ENCODE measurements at regions not wholly inside any gene's neighbourhood (a gene's known extent, or its start where the extent isn't known, plus 50 kb on each side); places are given as distances from the start of the nearest gene placed in this dataset.

DNA sequence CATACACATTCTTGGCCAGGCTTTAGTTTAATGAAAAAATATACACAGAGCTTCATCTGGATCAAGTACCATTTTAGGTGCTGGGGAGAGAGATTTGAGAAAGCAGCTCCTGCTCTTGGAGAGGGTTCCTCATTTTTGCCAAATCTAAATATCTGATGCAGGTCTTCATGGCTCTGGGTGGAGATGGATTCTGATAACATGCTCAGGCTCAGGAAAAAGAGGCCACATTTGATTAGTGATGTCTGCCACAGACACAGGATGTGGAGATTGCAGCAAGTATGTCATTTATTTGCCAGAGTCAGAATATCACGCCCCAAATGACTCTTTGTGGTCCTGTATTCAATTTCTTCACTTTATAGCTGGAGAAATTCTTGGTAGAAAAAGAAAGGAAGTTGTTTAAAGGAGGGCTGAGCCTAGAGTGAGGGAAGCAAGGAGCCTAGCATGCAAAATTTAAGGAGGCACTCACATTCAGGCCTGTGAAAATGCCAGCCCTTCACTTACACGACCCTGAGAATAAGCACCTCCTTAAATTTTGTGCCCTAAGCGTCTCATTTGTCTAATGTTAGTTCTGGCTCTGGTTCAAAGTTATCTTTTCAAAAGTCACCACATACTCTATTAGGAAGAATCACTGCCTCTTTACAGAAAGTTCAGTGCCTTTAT is 492.9 kb upstream of the TBX3 start:
- CTCF ChIA-PET: no interaction called here
- POLR2A ChIA-PET: no interaction called here
- no peak for DNase-seq (ENCODE audit: extremely low spot score)
- TF ChIP-seq ZNF384 (IDR thresholded peaks at IDR 0.05) (no peak), TARDBP (IDR thresholded peaks at IDR 0.05) (no peak), FOXA1 (IDR thresholded peaks at IDR 0.05) (no peak), SUZ12 (IDR thresholded peaks at IDR 0.05) (no peak), CTBP1 (IDR thresholded peaks at IDR 0.05; ENCODE audit: borderline replicate concordance) (no peak), L3MBTL2 (conservative IDR thresholded peaks at IDR 0.05) (no peak), ARNT (IDR thresholded peaks at IDR 0.05) (no peak)

DNA sequence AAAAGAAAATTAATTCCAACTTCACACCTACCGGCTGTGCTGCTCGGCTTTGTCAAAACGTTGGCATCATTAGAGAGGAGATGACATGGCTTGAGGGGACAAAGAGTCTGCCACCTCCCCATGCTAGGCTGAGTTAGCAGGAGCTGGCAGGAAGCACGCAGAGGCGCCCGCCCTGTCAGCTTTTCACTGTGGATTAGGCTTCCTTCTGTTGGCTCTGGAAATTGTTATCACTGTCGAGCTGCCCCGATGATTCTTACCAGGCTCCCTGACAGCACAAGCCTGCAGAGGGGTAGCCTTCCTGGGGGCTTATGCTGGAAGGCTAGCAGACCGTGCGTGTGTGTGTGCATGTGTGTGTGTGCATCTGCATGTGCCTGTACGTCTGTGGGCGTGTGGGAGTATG is 490.9 kb upstream of the TBX3 start:
- TF ChIP-seq FOXA1 (IDR thresholded peaks at IDR 0.05): no peak
- no peak for TF ChIP-seq SP1 (IDR thresholded peaks at IDR 0.05)
- no peak for TF ChIP-seq ELF4 (IDR thresholded peaks at IDR 0.05)
- POLR2A ChIA-PET: no interaction called here

DNA sequence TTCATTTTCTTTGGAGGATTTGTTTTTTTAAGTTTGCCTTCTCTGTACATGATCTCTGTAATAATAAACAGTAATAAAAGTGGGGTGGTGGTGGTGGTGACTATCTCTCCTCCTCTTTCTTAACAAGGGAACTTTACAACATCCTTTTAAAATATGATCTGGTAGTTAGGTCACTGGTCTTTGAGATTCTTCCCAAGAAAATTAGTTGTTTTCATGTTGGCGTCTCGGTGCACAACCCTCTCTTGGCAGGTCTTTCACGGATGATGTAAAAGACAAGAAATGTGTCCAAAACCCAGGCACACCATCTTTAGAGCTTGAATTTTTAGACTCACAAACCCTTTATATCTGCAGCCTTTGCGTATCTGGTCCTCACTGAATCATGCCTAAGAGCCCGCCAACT is 488.5 kb upstream of the TBX3 start:
- CTCF ChIA-PET: no interaction called here

More for the DNA sequence above, 490.9 kb upstream of the TBX3 start:
- no peak for DNase-seq (ENCODE audit: extremely low spot score)
- CTCF ChIA-PET: no interaction called here

DNA sequence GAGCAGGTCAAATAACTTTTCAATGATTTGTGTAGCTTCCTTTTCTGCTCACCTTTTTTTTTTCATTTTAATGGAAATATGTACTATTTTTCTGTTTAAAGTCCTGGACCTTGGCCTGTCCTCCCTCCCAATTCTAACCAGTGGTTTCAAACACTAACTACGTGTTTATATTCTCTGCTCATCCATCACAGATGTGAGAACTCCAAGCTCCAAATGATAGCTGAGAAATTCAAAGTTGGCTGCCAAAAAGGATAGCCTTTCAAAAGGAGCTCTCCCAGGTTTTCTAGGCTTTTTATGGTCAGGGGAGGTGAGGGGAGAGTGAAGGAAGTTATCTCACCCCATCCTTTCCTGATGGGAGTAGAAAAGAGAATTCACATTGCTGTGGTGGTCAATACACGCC is 486.0 kb upstream of the TBX3 start:
- POLR2A ChIA-PET: interaction anchor here (0.9 kb wide), 1 partner anchor 486 kb away, joined by 4 read pairs; the partner anchor contains the start of gene TBX3
- no peak for DNase-seq (ENCODE audit: extremely low spot score)
- CTCF ChIA-PET: no interaction called here
- TF ChIP-seq ZNF384 (IDR thresholded peaks at IDR 0.05) (no peak), FOXA1 (IDR thresholded peaks at IDR 0.05) (no peak), NFRKB (IDR thresholded peaks at IDR 0.05) (no peak), TARDBP (IDR thresholded peaks at IDR 0.05) (no peak), FOXK2 (IDR thresholded peaks at IDR 0.05) (no peak), CTBP1 (IDR thresholded peaks at IDR 0.05; ENCODE audit: borderline replicate concordance) (no peak), HDGF (IDR thresholded peaks at IDR 0.05; ENCODE audit: borderline replicate concordance) (no peak), SUZ12 (IDR thresholded peaks at IDR 0.05) (no peak), L3MBTL2 (conservative IDR thresholded peaks at IDR 0.05) (no peak), FOXM1 (IDR thresholded peaks at IDR 0.05; ENCODE audit: borderline replicate concordance) (no peak), SP1 (IDR thresholded peaks at IDR 0.05) (no peak)

More for the DNA sequence above, 488.5 kb upstream of the TBX3 start:
- no peak for TF ChIP-seq NFRKB (IDR thresholded peaks at IDR 0.05)
- TF ChIP-seq FOXA1 (IDR thresholded peaks at IDR 0.05): no peak
- TF ChIP-seq ARNT (IDR thresholded peaks at IDR 0.05): no peak
- TF ChIP-seq, protein P1, sequence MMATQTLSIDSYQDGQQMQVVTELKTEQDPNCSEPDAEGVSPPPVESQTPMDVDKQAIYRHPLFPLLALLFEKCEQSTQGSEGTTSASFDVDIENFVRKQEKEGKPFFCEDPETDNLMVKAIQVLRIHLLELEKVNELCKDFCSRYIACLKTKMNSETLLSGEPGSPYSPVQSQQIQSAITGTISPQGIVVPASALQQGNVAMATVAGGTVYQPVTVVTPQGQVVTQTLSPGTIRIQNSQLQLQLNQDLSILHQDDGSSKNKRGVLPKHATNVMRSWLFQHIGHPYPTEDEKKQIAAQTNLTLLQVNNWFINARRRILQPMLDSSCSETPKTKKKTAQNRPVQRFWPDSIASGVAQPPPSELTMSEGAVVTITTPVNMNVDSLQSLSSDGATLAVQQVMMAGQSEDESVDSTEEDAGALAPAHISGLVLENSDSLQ (IDR thresholded peaks at IDR 0.05): no peak
- no peak for TF ChIP-seq ELF4 (IDR thresholded peaks at IDR 0.05)
- TF ChIP-seq SP1 (IDR thresholded peaks at IDR 0.05): no peak
- no peak for TF ChIP-seq CTBP1 (IDR thresholded peaks at IDR 0.05; ENCODE audit: borderline replicate concordance)
- no peak for TF ChIP-seq FOXK2 (IDR thresholded peaks at IDR 0.05)
- TF ChIP-seq FOXM1 (IDR thresholded peaks at IDR 0.05; ENCODE audit: borderline replicate concordance): no peak
- no peak for TF ChIP-seq TARDBP (IDR thresholded peaks at IDR 0.05)
- no peak for TF ChIP-seq SUZ12 (IDR thresholded peaks at IDR 0.05)
- TF ChIP-seq BHLHE40 (IDR thresholded peaks at IDR 0.05; ENCODE audit: borderline replicate concordance): no peak
- POLR2A ChIA-PET: interaction anchor here (0.6 to 1.2 kb wide), 2 partner anchors 488 to 1013 kb away, joined by 3 to 4 read pairs; partner anchors contain the start of gene TBX3
- DNase-seq (ENCODE audit: extremely low spot score): no peak

DNA sequence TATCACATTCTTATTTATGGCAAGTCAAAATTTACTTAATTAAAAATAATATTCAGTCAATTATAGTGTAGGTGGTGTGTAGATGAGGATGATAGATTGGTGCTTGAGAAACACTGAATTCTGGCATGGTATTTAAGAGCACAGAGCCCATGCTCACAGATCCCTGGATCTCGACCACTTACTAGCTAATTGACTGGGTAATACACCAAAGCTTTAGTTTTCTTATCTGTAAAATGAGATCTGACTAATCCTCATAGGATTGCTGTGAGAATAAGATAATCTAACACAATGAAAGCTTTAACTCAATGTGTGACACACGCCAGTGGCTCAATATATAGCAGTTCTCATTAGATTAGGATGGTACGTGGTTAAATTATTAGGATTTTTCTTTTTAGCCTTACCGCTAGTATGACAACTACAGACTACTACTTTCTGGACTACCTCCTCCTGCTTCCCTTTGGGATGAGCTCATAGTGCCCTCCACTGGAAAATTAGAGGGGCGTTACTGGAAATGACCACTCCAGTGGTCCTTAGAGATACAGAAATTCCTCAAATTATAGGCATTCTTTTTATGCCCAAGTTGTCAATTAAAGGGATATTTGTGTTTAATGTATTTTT is 482.8 kb upstream of the TBX3 start:
- no peak for DNase-seq (ENCODE audit: extremely low spot score)
- ChIA-PET CTCF (interaction anchor here (0.7 to 0.9 kb wide), 2 partner anchors 271 to 495 kb away, joined by 3 to 4 read pairs; no protein-coding TSS in a partner anchor), POLR2A (interaction anchor here (1.3 kb wide), 1 partner anchor 483 kb away, joined by 4 read pairs; the partner anchor contains the start of gene TBX3)
- no peak for TF ChIP-seq L3MBTL2 (conservative IDR thresholded peaks at IDR 0.05)
- TF ChIP-seq, protein P1 (IDR thresholded peaks at IDR 0.05): no peak
- TF ChIP-seq ARNT (IDR thresholded peaks at IDR 0.05): no peak
- TF ChIP-seq SUZ12 (IDR thresholded peaks at IDR 0.05): no peak
- TF ChIP-seq HDGF (IDR thresholded peaks at IDR 0.05; ENCODE audit: borderline replicate concordance): no peak
- no peak for TF ChIP-seq ELF4 (IDR thresholded peaks at IDR 0.05)
- no peak for TF ChIP-seq LEF1 (IDR thresholded peaks at IDR 0.05; ENCODE audit: borderline replicate concordance)
- TF ChIP-seq SP1 (IDR thresholded peaks at IDR 0.05): no peak
- TF ChIP-seq NFRKB (IDR thresholded peaks at IDR 0.05): no peak
- TF ChIP-seq CTBP1 (IDR thresholded peaks at IDR 0.05; ENCODE audit: borderline replicate concordance): no peak

DNA sequence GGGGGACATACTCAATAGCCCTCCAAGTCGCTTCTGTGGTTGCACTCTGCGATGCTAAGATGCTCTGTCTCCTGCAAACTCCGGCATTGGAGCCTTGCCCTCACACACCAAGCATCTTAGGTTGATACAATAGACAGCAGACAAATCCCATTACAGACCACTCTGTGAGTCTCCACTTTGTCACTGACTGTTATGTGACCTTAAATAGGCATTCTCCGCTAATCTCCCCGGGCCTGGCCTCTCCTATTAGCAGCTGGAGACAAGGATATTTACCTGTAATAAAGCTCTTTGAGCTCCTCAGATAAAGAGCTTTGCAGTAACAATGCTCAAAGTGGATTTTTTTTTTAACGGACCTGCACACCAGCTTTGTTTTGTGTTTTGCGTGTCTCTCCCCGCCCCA is 479.7 kb upstream of the TBX3 start:
- POLR2A ChIA-PET: no interaction called here
- CTCF ChIA-PET: interaction anchor here (0.6 kb wide), 1 partner anchor 351 kb away, joined by 3 read pairs; no protein-coding TSS in a partner anchor
- TF ChIP-seq ARNT (IDR thresholded peaks at IDR 0.05) (no peak), FOXM1 (IDR thresholded peaks at IDR 0.05; ENCODE audit: borderline replicate concordance) (no peak), SUZ12 (IDR thresholded peaks at IDR 0.05) (no peak), ELF4 (IDR thresholded peaks at IDR 0.05) (no peak)
- no peak for DNase-seq (ENCODE audit: extremely low spot score)
